HepG2 (cell line): ENCODE measurements at regions not wholly inside any gene's neighbourhood (a gene's known extent, or its start where the extent isn't known, plus 50 kb on each side); places are given as distances from the start of the nearest gene placed in this dataset.

Source experiments
- DZIP1 ChIP-seq: sonication (generic); formaldehyde crosslinking; IDR thresholded peaks from 2 replicates; pipeline ENCODE4 v1.5.0; 2020; ENCODE audit warnings: mild to moderate bottlenecking, missing genetic modification reagents
- ESRRA ChIP-seq: sonication (generic); formaldehyde crosslinking; IDR thresholded peaks from 2 replicates; pipeline ENCODE4 v1.5.1; 2020; ENCODE audit warnings: mild to moderate bottlenecking, low read depth, missing genetic modification reagents
- MATR3 ChIP-seq: sonication (generic); formaldehyde crosslinking; IDR thresholded peaks from 2 replicates; pipeline ENCODE4 v1.4.0; 2020; ENCODE audit warnings: missing genetic modification reagents
- MBD4 ChIP-seq: IDR thresholded peaks from 2 replicates; pipeline ENCODE4 v1.6.1; 2012; ENCODE audit warnings: low read length, inconsistent platforms, borderline replicate concordance
- REPIN1 ChIP-seq: sonication (generic); formaldehyde crosslinking; IDR thresholded peaks from 2 replicates; pipeline ENCODE4 v1.8.0; 2022; ENCODE audit warnings: missing genetic modification reagents, low read depth, mild to moderate bottlenecking, borderline replicate concordance
- SMC3 ChIP-seq: IDR thresholded peaks from 2 replicates; pipeline ENCODE4 v1.6.1; 2011; ENCODE audit warnings: low read length, improper control_type of control experiment
- SP140L ChIP-seq: sonication (generic); formaldehyde crosslinking; IDR thresholded peaks from 2 replicates; pipeline ENCODE4 v1.4.0; 2020; ENCODE audit warnings: missing genetic modification reagents, borderline replicate concordance
- TAF15 ChIP-seq: fragments of 200-400 bp; formaldehyde crosslinking; IDR thresholded peaks from one replicate; pipeline ENCODE4 v1.6.1; 2018; ENCODE audit warnings: mild to moderate bottlenecking, low read depth, low read length; ENCODE audit not compliant: poor library complexity, severe bottlenecking
- TERF1 ChIP-seq: sonication (generic); formaldehyde crosslinking; IDR thresholded peaks from 2 replicates; pipeline ENCODE4 v1.8.0; 2022; ENCODE audit warnings: mild to moderate bottlenecking, missing genetic modification reagents, moderate library complexity
- ZBTB38 ChIP-seq: sonication (generic); formaldehyde crosslinking; IDR thresholded peaks from 2 replicates; pipeline ENCODE4 v1.5.1; 2020; ENCODE audit warnings: mild to moderate bottlenecking, missing genetic modification reagents
- ZIK1 ChIP-seq: sonication (generic); formaldehyde crosslinking; IDR thresholded peaks from 2 replicates; pipeline ENCODE4 v1.5.0; 2020; ENCODE audit warnings: mild to moderate bottlenecking, low read depth, missing genetic modification reagents, borderline replicate concordance
- ZNF18 ChIP-seq: sonication (generic); formaldehyde crosslinking; IDR thresholded peaks from 2 replicates; pipeline ENCODE4 v1.8.0; 2022; ENCODE audit warnings: mild to moderate bottlenecking, missing genetic modification reagents; ENCODE audit not compliant: insufficient replicate concordance
- ZNF275 ChIP-seq: sonication (generic); formaldehyde crosslinking; IDR thresholded peaks from 2 replicates; pipeline ENCODE4 v1.8.0; 2022; ENCODE audit warnings: missing genetic modification reagents, mild to moderate bottlenecking, inconsistent platforms, borderline replicate concordance
- ZNF687 ChIP-seq: sonication (generic); formaldehyde crosslinking; IDR thresholded peaks from 2 replicates; pipeline ENCODE4 v1.5.1; 2020; ENCODE audit warnings: mild to moderate bottlenecking, missing genetic modification reagents, moderate library complexity
- ZNF720 ChIP-seq: sonication (generic); formaldehyde crosslinking; IDR thresholded peaks from 2 replicates; pipeline ENCODE4 v1.4.0; 2020; ENCODE audit warnings: missing genetic modification reagents
- ZSCAN31 ChIP-seq: sonication (generic); formaldehyde crosslinking; IDR thresholded peaks from 2 replicates; pipeline ENCODE4 v1.5.0; 2020; ENCODE audit warnings: low read depth, mild to moderate bottlenecking, missing genetic modification reagents

GRCh38 chr15:67918205-67918861, 78.5 kb upstream of the RNU6-1 start (continued):
- TF ChIP-seq DZIP1 (CRISPR knock-in tag) (no peak), MBD4 (no peak), TERF1 (CRISPR knock-in tag) (no peak), ZNF275 (CRISPR knock-in tag) (no peak), ZNF720 (CRISPR knock-in tag) (no peak), TAF15 (no peak), ZIK1 (CRISPR knock-in tag) (no peak), ZNF687 (peak; percentile 60), ZBTB38 (peak; percentile 91), REPIN1 (CRISPR knock-in tag) (no peak), ZSCAN31 (CRISPR knock-in tag) (no peak), ZNF18 (CRISPR knock-in tag) (no peak), ESRRA (CRISPR knock-in tag) (no peak), SMC3 (0 out of 2 replicates have a peak, but pooled peaks have one; percentile 3), SP140L (no peak), MATR3 (CRISPR knock-in tag) (no peak)
